SU-DHL-6 (cell line): ENCODE measurements at regions not wholly inside any gene's neighbourhood (a gene's known extent, or its start where the extent isn't known, plus 50 kb on each side); places are given as distances from the start of the nearest gene placed in this dataset.

Experiments
- EZH2phosphoT487 ChIP-seq: fragments of 200-600 bp; sonication (generic), shearing (Covaris generic); conservative IDR thresholded peaks from 2 replicates; pipeline ENCODE4 v1.6.1; 2018; ENCODE audit warnings: mild to moderate bottlenecking, antibody characterized with exemption, low read length, moderate library complexity, mixed read lengths
- TF ChIP-seq, protein P1 (sequence below): fragments of 200-600 bp; sonication (generic); IDR thresholded peaks from one replicate; pipeline ENCODE4 v1.5.1; 2017; ENCODE audit warnings: antibody characterized with exemption, mild to moderate bottlenecking, low read length, moderate library complexity; ENCODE audit not compliant: insufficient read depth, poor library complexity, severe bottlenecking

DNA sequence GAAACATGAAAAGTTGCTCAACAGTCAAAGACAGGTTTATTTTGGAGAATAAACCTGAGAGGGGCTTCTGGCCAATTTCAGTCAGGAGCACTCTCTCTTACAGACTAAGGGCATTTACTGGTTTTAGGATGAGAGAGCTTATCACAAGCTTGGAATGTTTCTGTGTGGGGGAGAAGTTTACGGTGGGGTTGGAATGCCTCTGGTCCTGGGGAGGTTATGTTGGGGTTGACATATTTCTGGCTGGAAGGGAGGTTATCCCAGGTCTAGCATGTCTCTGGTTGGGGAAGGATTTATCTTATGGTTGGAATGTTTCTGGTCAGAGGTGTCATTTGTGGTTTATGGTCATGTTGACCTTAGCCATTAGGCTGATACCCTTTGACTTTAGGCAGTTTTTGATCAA, 1867.3 kb downstream of the EFNA5 start:
- TF ChIP-seq, protein P1, sequence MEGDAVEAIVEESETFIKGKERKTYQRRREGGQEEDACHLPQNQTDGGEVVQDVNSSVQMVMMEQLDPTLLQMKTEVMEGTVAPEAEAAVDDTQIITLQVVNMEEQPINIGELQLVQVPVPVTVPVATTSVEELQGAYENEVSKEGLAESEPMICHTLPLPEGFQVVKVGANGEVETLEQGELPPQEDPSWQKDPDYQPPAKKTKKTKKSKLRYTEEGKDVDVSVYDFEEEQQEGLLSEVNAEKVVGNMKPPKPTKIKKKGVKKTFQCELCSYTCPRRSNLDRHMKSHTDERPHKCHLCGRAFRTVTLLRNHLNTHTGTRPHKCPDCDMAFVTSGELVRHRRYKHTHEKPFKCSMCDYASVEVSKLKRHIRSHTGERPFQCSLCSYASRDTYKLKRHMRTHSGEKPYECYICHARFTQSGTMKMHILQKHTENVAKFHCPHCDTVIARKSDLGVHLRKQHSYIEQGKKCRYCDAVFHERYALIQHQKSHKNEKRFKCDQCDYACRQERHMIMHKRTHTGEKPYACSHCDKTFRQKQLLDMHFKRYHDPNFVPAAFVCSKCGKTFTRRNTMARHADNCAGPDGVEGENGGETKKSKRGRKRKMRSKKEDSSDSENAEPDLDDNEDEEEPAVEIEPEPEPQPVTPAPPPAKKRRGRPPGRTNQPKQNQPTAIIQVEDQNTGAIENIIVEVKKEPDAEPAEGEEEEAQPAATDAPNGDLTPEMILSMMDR: no peak
- TF ChIP-seq EZH2phosphoT487: no peak
